Neutrophil (primary cell): ENCODE measurements at regions not wholly inside any gene's neighbourhood (a gene's known extent, or its start where the extent isn't known, plus 50 kb on each side); places are given as distances from the start of the nearest gene placed in this dataset.

ENCODE experiments used
- H3K27ac ChIP-seq: fragments of 200-600 bp; sonication (generic); 2 replicates; pipeline ENCODE4 v1.5.1; 2016; ENCODE audit warnings: mild to moderate bottlenecking, moderate library complexity
- H3K27me3 ChIP-seq: fragments of 200-600 bp; sonication (generic); 2 replicates; pipeline ENCODE4 v1.6.0; 2016; ENCODE audit warnings: mild to moderate bottlenecking
- H3K36me3 ChIP-seq: fragments of 200-600 bp; sonication (generic); 2 replicates; pipeline ENCODE4 v1.5.1; 2017
- H3K4me1 ChIP-seq, 2 experiments: fragments of 200-600 bp in 1 of 2; sonication (generic) in 1 of 2; 1 replicate in 1 of 2; 2 replicates in 1 of 2; pipeline versions ENCODE4 v1.5.1 to v1.6.1; 2013 to 2016; ENCODE audit warnings: low read depth in 1 of 2, low read length in 1 of 2, mild to moderate bottlenecking in 1 of 2, moderate library complexity in 1 of 2; ENCODE audit not compliant: control insufficient read depth in 1 of 2, insufficient read depth in 1 of 2
- H3K4me3 ChIP-seq, 2 experiments: fragments of 200-600 bp in 1 of 2; sonication (generic) in 1 of 2; 1 replicate in 1 of 2; 2 replicates in 1 of 2; pipeline ENCODE4 v1.5.1; 2013 to 2016; ENCODE audit warnings: low read depth in 1 of 2, low read length in 1 of 2, mild to moderate bottlenecking in 1 of 2, moderate library complexity in 1 of 2
- H3K9me3 ChIP-seq: fragments of 200-600 bp; sonication (generic); 2 replicates; pipeline ENCODE4 v1.5.1; 2016
- TF ChIP-seq, protein P1 (sequence below): fragments of 200-600 bp; sonication (generic); IDR thresholded peaks from 2 replicates; pipeline ENCODE4 v1.5.1; 2016; ENCODE audit warnings: antibody characterized with exemption

DNA sequence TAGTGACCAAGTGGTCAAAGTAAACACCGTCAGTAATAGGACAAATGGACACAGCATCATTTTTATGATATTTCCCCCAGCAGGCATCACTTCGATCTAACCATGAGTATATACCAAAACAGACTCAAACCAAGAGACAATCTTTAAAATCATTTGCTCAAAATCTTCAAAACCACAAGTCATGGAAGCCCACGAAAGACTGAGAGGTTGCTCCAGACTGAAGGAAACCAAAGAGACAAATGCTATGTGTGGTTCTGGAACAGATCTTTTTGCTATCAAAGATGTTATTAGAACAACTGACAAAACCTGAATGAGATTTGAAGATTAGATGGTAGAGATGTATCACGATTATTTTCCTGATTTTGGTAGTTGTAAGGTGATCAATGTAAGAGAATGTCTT lies 197.7 kb downstream of the TBXT start:
- Histone ChIP-seq H3K27me3 (no peaks in the 10 kb centered on the region), H3K36me3 (no peaks in the 10 kb centered on the region), H3K27ac (no peak overlapping the region), H3K9me3 (no peaks in the 10 kb centered on the region), H3K4me3 (no peak overlapping the region), H3K4me1 (no peaks in the 10 kb centered on the region)
- TF ChIP-seq, protein P1, sequence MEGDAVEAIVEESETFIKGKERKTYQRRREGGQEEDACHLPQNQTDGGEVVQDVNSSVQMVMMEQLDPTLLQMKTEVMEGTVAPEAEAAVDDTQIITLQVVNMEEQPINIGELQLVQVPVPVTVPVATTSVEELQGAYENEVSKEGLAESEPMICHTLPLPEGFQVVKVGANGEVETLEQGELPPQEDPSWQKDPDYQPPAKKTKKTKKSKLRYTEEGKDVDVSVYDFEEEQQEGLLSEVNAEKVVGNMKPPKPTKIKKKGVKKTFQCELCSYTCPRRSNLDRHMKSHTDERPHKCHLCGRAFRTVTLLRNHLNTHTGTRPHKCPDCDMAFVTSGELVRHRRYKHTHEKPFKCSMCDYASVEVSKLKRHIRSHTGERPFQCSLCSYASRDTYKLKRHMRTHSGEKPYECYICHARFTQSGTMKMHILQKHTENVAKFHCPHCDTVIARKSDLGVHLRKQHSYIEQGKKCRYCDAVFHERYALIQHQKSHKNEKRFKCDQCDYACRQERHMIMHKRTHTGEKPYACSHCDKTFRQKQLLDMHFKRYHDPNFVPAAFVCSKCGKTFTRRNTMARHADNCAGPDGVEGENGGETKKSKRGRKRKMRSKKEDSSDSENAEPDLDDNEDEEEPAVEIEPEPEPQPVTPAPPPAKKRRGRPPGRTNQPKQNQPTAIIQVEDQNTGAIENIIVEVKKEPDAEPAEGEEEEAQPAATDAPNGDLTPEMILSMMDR, result no peak

DNA sequence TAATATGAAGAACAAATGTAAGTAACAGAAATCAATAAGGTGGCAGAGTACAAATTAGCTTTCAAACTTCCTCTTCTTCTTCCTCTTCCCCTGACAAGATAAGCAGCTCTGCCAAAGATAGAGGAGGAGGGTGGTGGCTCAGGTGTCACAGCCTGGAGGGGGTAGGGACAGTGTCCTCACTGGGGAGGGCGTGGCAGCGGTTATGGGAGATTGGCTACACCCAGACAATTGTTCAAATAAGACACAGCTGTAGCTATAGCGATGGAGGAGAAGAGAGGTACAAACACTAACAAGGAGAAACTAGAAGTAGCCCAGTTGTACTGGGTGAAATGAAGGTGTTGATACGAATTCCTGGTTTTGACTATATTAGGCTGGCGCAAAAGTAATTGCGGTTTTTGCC lies 198.5 kb downstream of the TBXT start:
- Histone ChIP-seq H3K27ac (no peak overlapping the region), H3K27me3 (no peaks in the 10 kb centered on the region), H3K4me1 (no peaks in the 10 kb centered on the region), H3K9me3 (no peaks in the 10 kb centered on the region), H3K36me3 (no peaks in the 10 kb centered on the region), H3K4me3 (no peak overlapping the region)
- TF ChIP-seq, protein P1, result no peak

DNA sequence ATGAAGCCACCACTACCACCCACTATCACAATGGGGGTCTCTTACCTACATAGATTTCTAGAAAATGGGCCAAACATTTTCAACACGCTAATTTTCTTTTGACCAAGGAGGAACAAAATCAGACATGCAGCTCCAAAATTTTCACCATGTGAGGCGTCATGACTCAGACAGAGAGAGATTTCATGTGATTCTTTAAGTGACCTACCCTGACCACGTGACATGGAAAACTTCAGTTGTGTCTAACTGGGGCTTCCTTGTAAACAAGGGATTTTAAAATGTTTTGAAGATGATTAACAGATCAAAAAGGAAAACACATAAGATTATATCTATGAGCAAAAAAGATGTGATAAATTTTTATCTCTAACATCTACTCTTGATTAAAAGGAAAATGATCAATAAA lies 199.2 kb downstream of the TBXT start:
- Histone ChIP-seq H3K9me3 (no peaks in the 10 kb centered on the region), H3K36me3 (no peaks in the 10 kb centered on the region), H3K27me3 (no peaks in the 10 kb centered on the region), H3K4me3 (no peak overlapping the region), H3K4me1 (no peaks in the 10 kb centered on the region), H3K27ac (no peak overlapping the region)
- TF ChIP-seq, protein P1, result no peak

DNA sequence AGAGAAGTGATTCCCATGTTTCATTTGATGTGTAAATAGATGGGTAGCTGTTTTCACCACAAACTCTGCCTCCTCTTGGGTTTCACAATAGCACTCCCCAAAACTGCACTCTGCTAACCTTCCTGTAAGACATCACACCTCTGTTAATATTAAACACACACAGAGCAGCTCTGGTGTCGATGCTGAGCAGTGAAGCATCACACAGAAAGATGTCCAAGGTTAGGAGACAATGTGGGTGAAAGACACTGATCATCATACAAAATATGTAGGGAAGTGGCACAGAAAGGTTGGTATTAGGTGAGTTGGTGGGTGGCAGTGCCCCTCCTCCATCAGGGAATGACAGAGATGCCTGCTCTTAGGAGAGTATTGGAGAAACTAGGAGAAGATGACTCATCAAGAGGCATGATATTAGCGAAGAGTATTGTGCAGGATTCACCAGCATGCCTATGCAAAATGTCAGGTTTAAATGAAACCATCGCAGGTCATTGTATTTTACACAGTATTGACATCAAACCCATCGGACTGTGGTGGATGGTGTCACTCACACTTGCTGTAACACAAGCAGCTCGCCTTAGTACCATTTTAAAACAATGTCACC lies 199.7 kb downstream of the TBXT start:
- H3K36me3 ChIP-seq, result no peaks in the 10 kb centered on the region

DNA sequence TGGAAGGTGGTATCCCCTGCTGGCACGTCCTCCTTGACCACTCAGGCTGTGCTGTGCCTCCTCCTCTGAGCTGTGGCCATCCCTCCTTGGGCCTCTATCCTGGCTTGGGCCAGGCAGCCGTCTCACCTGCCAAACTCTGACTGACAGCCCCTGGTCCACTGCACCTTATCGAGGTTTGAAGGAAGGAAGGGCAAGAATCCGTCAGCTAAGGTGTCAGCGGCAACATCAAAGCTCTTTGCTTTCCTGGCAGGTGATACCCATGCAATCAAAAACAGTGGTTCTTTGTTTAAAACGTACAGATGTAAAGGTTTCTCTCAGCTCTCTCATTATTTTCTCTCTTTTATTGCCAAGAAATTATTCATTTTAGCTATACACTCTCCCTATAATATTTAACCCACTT lies 203.9 kb downstream of the TBXT start:
- Histone ChIP-seq H3K36me3 (no peaks in the 10 kb centered on the region), H3K27ac (no peak overlapping the region), H3K4me3 (no peak overlapping the region), H3K4me1 (no peaks in the 10 kb centered on the region), H3K9me3 (no peaks in the 10 kb centered on the region), H3K27me3 (no peaks in the 10 kb centered on the region)
- TF ChIP-seq, protein P1, result no peak

More for the DNA sequence above, 199.7 kb downstream of the TBXT start:
- Histone ChIP-seq H3K4me3 (no peak overlapping the region), H3K27me3 (no peaks in the 10 kb centered on the region), H3K9me3 (no peaks in the 10 kb centered on the region), H3K27ac (no peak overlapping the region), H3K4me1 (no peaks in the 10 kb centered on the region)
- TF ChIP-seq, protein P1, result no peak

DNA sequence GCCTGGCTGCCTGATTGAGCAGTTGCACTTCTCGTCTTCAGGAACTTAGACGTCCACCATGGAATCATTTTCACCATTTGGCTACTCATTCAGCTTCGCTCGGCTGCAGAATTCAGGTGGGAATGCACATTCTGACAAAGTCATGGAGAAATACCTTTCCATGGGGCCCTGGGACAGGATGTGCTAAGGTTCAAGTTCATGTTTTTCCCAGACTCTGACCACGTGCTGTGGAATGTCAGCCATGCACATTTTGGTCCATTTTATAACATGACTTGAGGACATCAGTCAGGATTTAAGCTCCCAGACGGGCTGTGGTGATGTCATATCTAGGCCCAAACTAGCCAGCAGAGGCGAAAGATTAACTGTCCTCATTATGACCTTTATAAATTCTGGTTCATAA lies 205.3 kb downstream of the TBXT start:
- H3K4me1 ChIP-seq, result no peaks in the 10 kb centered on the region

More for the DNA sequence above, 205.3 kb downstream of the TBXT start:
- Histone ChIP-seq H3K27ac (no peak overlapping the region), H3K36me3 (no peaks in the 10 kb centered on the region), H3K27me3 (no peaks in the 10 kb centered on the region), H3K4me3 (no peak overlapping the region), H3K9me3 (no peaks in the 10 kb centered on the region)
- TF ChIP-seq, protein P1, result no peak
